Mesenchymal stem cell (in vitro differentiated cells and primary cell): ENCODE measurements at regions not wholly inside any gene's neighbourhood (a gene's known extent, or its start where the extent isn't known, plus 50 kb on each side); places are given as distances from the start of the nearest gene placed in this dataset.

Experiments
- DNase-seq: peaks from one replicate; pipeline ENCODE4 v3.0.0-alpha.2; 2013
- H2AFZ ChIP-seq: one replicate; pipeline ENCODE4 v1.6.1; 2013; ENCODE audit warnings: low read depth, mild to moderate bottlenecking, control low read depth, inconsistent platforms, low read length, moderate library complexity
- H2AK5ac ChIP-seq: 2 replicates; pipeline ENCODE4 v1.6.1; 2013; ENCODE audit warnings: low read length, moderate library complexity, mild to moderate bottlenecking, inconsistent platforms; ENCODE audit not compliant: severe bottlenecking
- H2BK120ac ChIP-seq: one replicate; pipeline ENCODE4 v1.6.1; 2013; ENCODE audit warnings: low read depth, mild to moderate bottlenecking, inconsistent platforms, low read length, moderate library complexity
- H2BK12ac ChIP-seq, 2 experiments: one replicate each; pipeline ENCODE4 v1.6.1; 2013; ENCODE audit warnings: inconsistent platforms in 2 of 2, low read length in 2 of 2, mild to moderate bottlenecking in 2 of 2, moderate library complexity in 2 of 2, control low read depth in 1 of 2
- H2BK15ac ChIP-seq: one replicate; pipeline ENCODE4 v1.6.1; 2013; ENCODE audit warnings: mild to moderate bottlenecking, low read depth, inconsistent platforms; ENCODE audit not compliant: poor library complexity, severe bottlenecking
- H2BK5ac ChIP-seq: 2 replicates; pipeline ENCODE4 v1.6.1; 2013; ENCODE audit warnings: low read depth, mild to moderate bottlenecking, low read length, control low read depth, inconsistent platforms; ENCODE audit not compliant: poor library complexity, severe bottlenecking
- H3K14ac ChIP-seq, 2 experiments: one replicate each; pipeline ENCODE4 v1.6.1; 2013; ENCODE audit warnings: inconsistent platforms in 2 of 2, low read length in 2 of 2, control low read depth in 1 of 2, mild to moderate bottlenecking in 1 of 2, moderate library complexity in 1 of 2
- H3K18ac ChIP-seq, 2 experiments: one replicate each; pipeline ENCODE4 v1.6.1; 2013; ENCODE audit warnings: inconsistent platforms in 2 of 2, low read length in 2 of 2, control low read depth in 1 of 2, low read depth in 1 of 2, mild to moderate bottlenecking in 1 of 2
- H3K23ac ChIP-seq, 2 experiments: one replicate each; pipeline ENCODE4 v1.6.1; 2013; ENCODE audit warnings: inconsistent platforms in 2 of 2, low read length in 2 of 2, mild to moderate bottlenecking in 2 of 2, moderate library complexity in 2 of 2, control low read depth in 1 of 2
- H3K27ac ChIP-seq: 2 replicates; pipeline ENCODE4 v1.5.1; 2013; ENCODE audit warnings: mild to moderate bottlenecking, moderate library complexity, low read length, control low read depth, inconsistent platforms; ENCODE audit not compliant: poor library complexity, severe bottlenecking
- H3K27me3 ChIP-seq, 2 experiments: 2 replicates each; pipeline versions ENCODE4 v1.6.1 to v1.7.0; 2013; ENCODE audit warnings: low read length in 2 of 2, mild to moderate bottlenecking in 2 of 2, moderate library complexity in 2 of 2, control low read depth in 1 of 2, inconsistent platforms in 1 of 2; ENCODE audit not compliant: control insufficient read depth in 1 of 2, insufficient read depth in 1 of 2
- H3K36me3 ChIP-seq, 2 experiments: 2 replicates each; pipeline versions ENCODE4 v1.6.1 to v1.7.0; 2013; ENCODE audit warnings: low read length in 2 of 2, control low read depth in 1 of 2, inconsistent platforms in 1 of 2, low read depth in 1 of 2, mild to moderate bottlenecking in 1 of 2; ENCODE audit not compliant: insufficient read depth in 2 of 2, control insufficient read depth in 1 of 2
- H3K4ac ChIP-seq, 2 experiments: one replicate each; pipeline ENCODE4 v1.6.1; 2013; ENCODE audit warnings: inconsistent platforms in 2 of 2, low read length in 2 of 2, mild to moderate bottlenecking in 2 of 2, moderate library complexity in 2 of 2, control low read depth in 1 of 2, low read depth in 1 of 2
- H3K4me1 ChIP-seq: 2 replicates; pipeline ENCODE4 v1.6.1; 2013; ENCODE audit warnings: low read depth, low read length, control low read depth; ENCODE audit not compliant: control insufficient read depth, insufficient read depth
- H3K4me2 ChIP-seq: 2 replicates; pipeline ENCODE4 v1.6.1; 2013; ENCODE audit warnings: low read length, mild to moderate bottlenecking, inconsistent platforms; ENCODE audit not compliant: poor library complexity, severe bottlenecking
- H3K4me3 ChIP-seq, 2 experiments: 2 replicates each; pipeline versions ENCODE4 v1.5.1 to v1.7.0; 2013; ENCODE audit warnings: low read length in 2 of 2, mild to moderate bottlenecking in 2 of 2, control low read depth in 1 of 2, low read depth in 1 of 2; ENCODE audit not compliant: insufficient read depth in 1 of 2
- H3K79me1 ChIP-seq: replicated peaks from 2 replicates; pipeline ENCODE4 v1.6.1; 2013; ENCODE audit warnings: mild to moderate bottlenecking, control low read depth, low read length, inconsistent platforms; ENCODE audit not compliant: poor library complexity, severe bottlenecking
- H3K9ac ChIP-seq: 2 replicates; pipeline ENCODE4 v1.7.0; 2013; ENCODE audit warnings: mild to moderate bottlenecking, low read length, moderate library complexity
- H3K9me3 ChIP-seq: 2 replicates; pipeline ENCODE4 v1.7.0; 2013; ENCODE audit warnings: mild to moderate bottlenecking, low read length; ENCODE audit not compliant: control insufficient read depth
- H4K8ac ChIP-seq: one replicate; pipeline ENCODE4 v1.6.1; 2013; ENCODE audit warnings: inconsistent platforms, mild to moderate bottlenecking, low read length, moderate library complexity
- H4K91ac ChIP-seq: one replicate; pipeline ENCODE4 v1.6.1; 2013; ENCODE audit warnings: mild to moderate bottlenecking, low read length, inconsistent platforms
- WGBS: methylation state at CpG from one replicate; pipeline ENCODE4 v1.1.7; 2013; ENCODE audit warnings: mixed read lengths; 5-methylcytosine and 5-hydroxymethylcytosine counted together

- Histone ChIP-seq H3K79me1 (no peaks in the 10 kb centered on the region), H3K36me3 (no peaks in the 10 kb centered on the region), H3K14ac (no peak overlapping the region), H3K4me2 (no peak overlapping the region), H3K4me1 (no peaks in the 10 kb centered on the region), H3K18ac (no peak overlapping the region), H3K23ac (no peak overlapping the region), H4K91ac (no peak overlapping the region), H3K27me3 (no peaks in the 10 kb centered on the region), H2AK5ac (no peak overlapping the region), H2BK5ac (no peak overlapping the region), H4K8ac (no peak overlapping the region), H3K4ac (no peak overlapping the region), H3K4me3 (no peak overlapping the region), H3K9me3 (peaks cover 11% of the 10 kb centered on the region), H2AFZ (no peak overlapping the region), H3K9ac (no peak overlapping the region), H2BK15ac (no peak overlapping the region), H2BK12ac (no peak overlapping the region), H2BK120ac (no peak overlapping the region), H3K27ac (no peak overlapping the region)
- 92% methylated on average over 1 of the region's 2 CpGs for WGBS
- DNase-seq: no peak
Observed at GRCh38 chr16:60686824-60687223, 1349.4 kb downstream of the CDH8 start.

- Histone ChIP-seq H3K79me1 (no peaks in the 10 kb centered on the region), H3K27me3 (no peaks in the 10 kb centered on the region), H3K27ac (no peak overlapping the region), H2BK12ac (no peak overlapping the region), H3K36me3 (no peaks in the 10 kb centered on the region), H2AFZ (no peak overlapping the region), H3K18ac (no peak overlapping the region), H2AK5ac (no peak overlapping the region), H3K9me3 (peaks cover 8% of the 10 kb centered on the region), H3K4me2 (no peak overlapping the region), H3K4me3 (no peak overlapping the region), H3K23ac (no peak overlapping the region), H3K4me1 (no peaks in the 10 kb centered on the region), H3K14ac (no peak overlapping the region), H2BK5ac (no peak overlapping the region), H2BK120ac (no peak overlapping the region), H4K8ac (no peak overlapping the region), H2BK15ac (no peak overlapping the region), H4K91ac (no peak overlapping the region), H3K4ac (no peak overlapping the region), H3K9ac (no peak overlapping the region)
- WGBS: 55% methylated on average over 3 of the region's 4 CpGs
- DNase-seq: no peak
Observed at GRCh38 chr16:60684002-60684401, 1352.2 kb downstream of the CDH8 start.

GRCh38 chr16:60682219-60682618, 1354.0 kb downstream of the CDH8 start:
- H3K27ac ChIP-seq: no peak overlapping the region
- no peak overlapping the region for H3K4me2 ChIP-seq
- H2BK5ac ChIP-seq: no peak overlapping the region
- no peak overlapping the region for H3K4me3 ChIP-seq
- DNase-seq: no peak
- no peak overlapping the region for H3K9ac ChIP-seq
- no peak overlapping the region for H2AK5ac ChIP-seq
- H3K4me1 ChIP-seq: no peaks in the 10 kb centered on the region
- no peak overlapping the region for H2BK120ac ChIP-seq
- no peak overlapping the region for H3K4ac ChIP-seq
- no peak overlapping the region for H3K23ac ChIP-seq
- H4K8ac ChIP-seq: no peak overlapping the region
- H2BK12ac ChIP-seq: no peak overlapping the region
- H2BK15ac ChIP-seq: no peak overlapping the region
- no peaks in the 10 kb centered on the region for H3K79me1 ChIP-seq
- H3K27me3 ChIP-seq: no peaks in the 10 kb centered on the region
- no peak overlapping the region for H3K14ac ChIP-seq
- H3K36me3 ChIP-seq: no peaks in the 10 kb centered on the region
- H2AFZ ChIP-seq: no peak overlapping the region
- H4K91ac ChIP-seq: no peak overlapping the region
- H3K18ac ChIP-seq: no peak overlapping the region
- peaks cover 8% of the 10 kb centered on the region for H3K9me3 ChIP-seq
- no CpG with 5 or more reads among the region's 1 CpG for WGBS

- no peak overlapping the region for H3K4ac ChIP-seq
- no peaks in the 10 kb centered on the region for H3K4me1 ChIP-seq
- WGBS: 33% methylated on average over 1 of the region's 1 CpG
- peaks cover 8% of the 10 kb centered on the region for H3K9me3 ChIP-seq
- H3K27me3 ChIP-seq: no peaks in the 10 kb centered on the region
- H3K9ac ChIP-seq: no peak overlapping the region
- no peak overlapping the region for H3K4me2 ChIP-seq
- no peaks in the 10 kb centered on the region for H3K79me1 ChIP-seq
- H2BK5ac ChIP-seq: no peak overlapping the region
- H2BK120ac ChIP-seq: no peak overlapping the region
- H3K36me3 ChIP-seq: no peaks in the 10 kb centered on the region
- no peak for DNase-seq
- H2AK5ac ChIP-seq: no peak overlapping the region
- H3K23ac ChIP-seq: no peak overlapping the region
- H3K18ac ChIP-seq: no peak overlapping the region
- H3K4me3 ChIP-seq: no peak overlapping the region
- H3K14ac ChIP-seq: no peak overlapping the region
- no peak overlapping the region for H4K8ac ChIP-seq
- H3K27ac ChIP-seq: no peak overlapping the region
- H2AFZ ChIP-seq: no peak overlapping the region
- H2BK15ac ChIP-seq: no peak overlapping the region
- no peak overlapping the region for H2BK12ac ChIP-seq
- H4K91ac ChIP-seq: no peak overlapping the region
Observed at GRCh38 chr16:60681043-60681442, 1355.2 kb downstream of the CDH8 start.
